ENCODE measurements at regions not wholly inside any gene's neighbourhood (a gene's known extent, or its start where the extent isn't known, plus 50 kb on each side); places are given as distances from the start of the nearest gene placed in this dataset.
"Not testable (repeated sequence)": the region's sequence is repeated elsewhere in the genome, so short reads cannot be mapped to it uniquely, and the experiment has no call there.

- Histone ChIP-seq H3K27me3 (no peaks in the 10 kb centered on the region), H3K27ac (no peak overlapping the region), H2AFZ (no peak overlapping the region), H4K20me1 (ENCODE audit: insufficient read depth, poor library complexity, severe bottlenecking) (no peaks in the 10 kb centered on the region), H3K9me3 (ENCODE audit: low read depth) (no peaks in the 10 kb centered on the region), H3K4me2 (no peak overlapping the region), H3K79me2 (no peaks in the 10 kb centered on the region), H3K4me3 (no peak overlapping the region), H3K36me3 (replicated peaks; ENCODE audit: insufficient read depth, low read depth) (no peaks in the 10 kb centered on the region), H3K9me2 (replicated peaks; ENCODE audit: insufficient read depth) (no peaks in the 10 kb centered on the region), H3K4me1 (ENCODE audit: insufficient read depth) (peaks cover 14% of the 10 kb centered on the region)
- no peak for TF ChIP-seq EZH2 (IDR thresholded peaks at IDR 0.05; ENCODE audit: borderline replicate concordance)
- TF ChIP-seq EZH2phosphoT487 (IDR thresholded peaks at IDR 0.05; ENCODE audit: low read depth, severe bottlenecking, unreplicated experiment): no peak
- TF ChIP-seq CTCF (IDR thresholded peaks at IDR 0.05; ENCODE audit: poor library complexity): no peak
- DNase-seq (ENCODE audit: low spot score): no peak
- WGBS (ENCODE audit: low lambda C conversion rate, missing lambda C conversion rate): 65% methylated on average over 2 of the region's 2 CpGs
Observed at GRCh38 chr4:53886090-53886489, 178.3 kb downstream of the CHIC2 start.

- Histone ChIP-seq H2AFZ (no peak overlapping the region), H3K9me2 (replicated peaks; ENCODE audit: insufficient read depth) (no peaks in the 10 kb centered on the region), H3K27me3 (no peaks in the 10 kb centered on the region), H3K4me1 (ENCODE audit: insufficient read depth) (peaks cover 14% of the 10 kb centered on the region), H4K20me1 (ENCODE audit: insufficient read depth, poor library complexity, severe bottlenecking) (no peaks in the 10 kb centered on the region), H3K36me3 (replicated peaks; ENCODE audit: insufficient read depth, low read depth) (no peaks in the 10 kb centered on the region), H3K4me2 (no peak overlapping the region), H3K4me3 (no peak overlapping the region), H3K27ac (no peak overlapping the region), H3K79me2 (no peaks in the 10 kb centered on the region), H3K9me3 (ENCODE audit: low read depth) (no peaks in the 10 kb centered on the region)
- 100% methylated on average over 2 of the region's 2 CpGs for whole genome bisulfite sequencing (ENCODE audit: low lambda C conversion rate, missing lambda C conversion rate)
- DNase-seq (ENCODE audit: low spot score): no peak
- TF ChIP-seq EZH2 (IDR thresholded peaks at IDR 0.05; ENCODE audit: borderline replicate concordance): no peak
Observed at GRCh38 chr4:53885668-53886067, 178.7 kb downstream of the CHIC2 start.

GRCh38 chr4:53877096-53877495 lies 187.3 kb downstream of the CHIC2 start:
- not testable (repeated sequence) for H3K4me2 ChIP-seq; H3K4me1 ChIP-seq (ENCODE audit: insufficient read depth); H3K4me3 ChIP-seq; H3K79me2 ChIP-seq; H3K9me3 ChIP-seq (ENCODE audit: low read depth); H3K9me2 ChIP-seq (replicated peaks; ENCODE audit: insufficient read depth); H2AFZ ChIP-seq; H3K27me3 ChIP-seq; H3K27ac ChIP-seq; H4K20me1 ChIP-seq (ENCODE audit: insufficient read depth, poor library complexity, severe bottlenecking); DNase-seq (ENCODE audit: low spot score); H3K36me3 ChIP-seq (replicated peaks; ENCODE audit: insufficient read depth, low read depth)
- 77% methylated on average over 16 of the region's 18 CpGs for WGBS (ENCODE audit: low lambda C conversion rate, missing lambda C conversion rate)

- no peaks in the 10 kb centered on the region for H3K9me3 ChIP-seq (ENCODE audit: low read depth)
- no peak for DNase-seq (ENCODE audit: low spot score)
- H3K4me2 ChIP-seq: no peak overlapping the region
- TF ChIP-seq EZH2phosphoT487 (IDR thresholded peaks at IDR 0.05; ENCODE audit: low read depth, severe bottlenecking, unreplicated experiment): no peak
- no peak for TF ChIP-seq EZH2 (IDR thresholded peaks at IDR 0.05; ENCODE audit: borderline replicate concordance)
- no peak for TF ChIP-seq CTCF (IDR thresholded peaks at IDR 0.05; ENCODE audit: poor library complexity)
- no peaks in the 10 kb centered on the region for H4K20me1 ChIP-seq (ENCODE audit: insufficient read depth, poor library complexity, severe bottlenecking)
- H3K9me2 ChIP-seq (replicated peaks; ENCODE audit: insufficient read depth): no peaks in the 10 kb centered on the region
- H3K27ac ChIP-seq: no peak overlapping the region
- no peak overlapping the region for H3K4me3 ChIP-seq
- no peaks in the 10 kb centered on the region for H3K79me2 ChIP-seq
- no peak overlapping the region for H2AFZ ChIP-seq
- peaks cover 12% of the 10 kb centered on the region for H3K4me1 ChIP-seq (ENCODE audit: insufficient read depth)
- H3K27me3 ChIP-seq: no peaks in the 10 kb centered on the region
- WGBS (ENCODE audit: low lambda C conversion rate, missing lambda C conversion rate): 95% methylated on average over 8 of the region's 8 CpGs
- H3K36me3 ChIP-seq (replicated peaks; ENCODE audit: insufficient read depth, low read depth): no peaks in the 10 kb centered on the region
Observed at GRCh38 chr4:53866055-53866454, 198.3 kb downstream of the CHIC2 start.

GRCh38 chr4:53865054-53865453 lies 199.4 kb downstream of the CHIC2 start:
- Histone ChIP-seq H3K4me3 (no peak overlapping the region), H3K79me2 (no peaks in the 10 kb centered on the region), H3K4me1 (ENCODE audit: insufficient read depth) (peaks cover 12% of the 10 kb centered on the region), H4K20me1 (ENCODE audit: insufficient read depth, poor library complexity, severe bottlenecking) (no peaks in the 10 kb centered on the region), H3K9me3 (ENCODE audit: low read depth) (no peaks in the 10 kb centered on the region), H3K36me3 (replicated peaks; ENCODE audit: insufficient read depth, low read depth) (no peaks in the 10 kb centered on the region), H3K9me2 (replicated peaks; ENCODE audit: insufficient read depth) (no peaks in the 10 kb centered on the region), H3K27me3 (no peaks in the 10 kb centered on the region), H3K4me2 (no peak overlapping the region), H3K27ac (no peak overlapping the region), H2AFZ (no peak overlapping the region)
- no peak for DNase-seq (ENCODE audit: low spot score)
- TF ChIP-seq EZH2phosphoT487 (IDR thresholded peaks at IDR 0.05; ENCODE audit: low read depth, severe bottlenecking, unreplicated experiment): no peak
- WGBS (ENCODE audit: low lambda C conversion rate, missing lambda C conversion rate): 85% methylated on average over 5 of the region's 5 CpGs

Measured in hepatocyte (in vitro differentiated cells).